Ishikawa (cell line): ENCODE measurements at regions not wholly inside any gene's neighbourhood (a gene's known extent, or its start where the extent isn't known, plus 50 kb on each side); places are given as distances from the start of the nearest gene placed in this dataset.

ENCODE experiments used
- CEBPB ChIP-seq: IDR thresholded peaks from 2 replicates; pipeline ENCODE4 v1.6.1; 2012
- CREB1 ChIP-seq: IDR thresholded peaks from 2 replicates; pipeline ENCODE4 v1.6.1; 2012; ENCODE audit warnings: low read depth
- EGR1 ChIP-seq: IDR thresholded peaks from 2 replicates; pipeline ENCODE4 v1.6.1; 2012
- EP300 ChIP-seq: IDR thresholded peaks from 2 replicates; pipeline ENCODE4 v1.6.1; 2012; ENCODE audit warnings: borderline replicate concordance
- FOXM1 ChIP-seq: IDR thresholded peaks from 2 replicates; pipeline ENCODE4 v1.6.1; 2012; ENCODE audit warnings: low read depth, borderline replicate concordance
- MAX ChIP-seq: IDR thresholded peaks from 2 replicates; pipeline ENCODE4 v1.6.1; 2012
- NFIC ChIP-seq: IDR thresholded peaks from 2 replicates; pipeline ENCODE4 v1.6.1; 2012
- RAD21 ChIP-seq: IDR thresholded peaks from 2 replicates; pipeline ENCODE4 v1.6.1; 2012; ENCODE audit warnings: low read depth
- REST ChIP-seq: IDR thresholded peaks from 2 replicates; pipeline ENCODE4 v1.6.1; 2012; ENCODE audit warnings: low read depth, mild to moderate bottlenecking
- TAF1 ChIP-seq: IDR thresholded peaks from 2 replicates; pipeline ENCODE4 v1.6.1; 2012; ENCODE audit warnings: low read depth, mild to moderate bottlenecking
- TCF12 ChIP-seq: IDR thresholded peaks from 2 replicates; pipeline ENCODE4 v1.6.1; 2012; ENCODE audit warnings: low read depth
- USF1 ChIP-seq: IDR thresholded peaks from 2 replicates; pipeline ENCODE4 v1.6.1; 2012
- YY1 ChIP-seq: IDR thresholded peaks from 2 replicates; pipeline ENCODE4 v1.6.1; 2012; ENCODE audit warnings: low read depth
- ZBTB7A ChIP-seq: IDR thresholded peaks from 2 replicates; pipeline ENCODE4 v1.6.1; 2012; ENCODE audit warnings: low read depth

GRCh38 chr4:118410138-118410537 is 57.3 kb upstream of the PRSS12 start:
- no peak for TF ChIP-seq TCF12
- TF ChIP-seq EGR1 = no peak
- TF ChIP-seq EP300 = no peak

- TF ChIP-seq CEBPB = no peak
- TF ChIP-seq TAF1 = no peak
- no peak for TF ChIP-seq MAX
- no peak for TF ChIP-seq CREB1
- no peak for TF ChIP-seq NFIC
- no peak for TF ChIP-seq RAD21
- no peak for TF ChIP-seq REST
- TF ChIP-seq YY1 = no peak
- TF ChIP-seq EGR1 = no peak
- TF ChIP-seq ZBTB7A = no peak
- no peak for TF ChIP-seq USF1
These were observed 64.5 kb upstream of the PRSS12 start for GRCh38 chr4:118417325-118417724.

- peak; percentile 68 for TF ChIP-seq RAD21
These were observed 71.3 kb upstream of the PRSS12 start for GRCh38 chr4:118424062-118424461.

- peak; percentile 21; the same call in 1 of the 2 replicates for TF ChIP-seq RAD21
These were observed 152.1 kb upstream of the PRSS12 start for GRCh38 chr4:118504927-118505326.

GRCh38 chr4:118539412-118540077 is 145.6 kb upstream of the METTL14 start:
- TF ChIP-seq RAD21 = peak; percentile 59

GRCh38 chr4:118557298-118557851 is 127.8 kb upstream of the METTL14 start:
- TF ChIP-seq CREB1 (no peak), YY1 (no peak), NFIC (peak; percentile 69), USF1 (0 out of 2 replicates have a peak, but pooled peaks have one; percentile 41)

- TF ChIP-seq EGR1 = no peak
- TF ChIP-seq FOXM1 = no peak
- no peak for TF ChIP-seq TCF12
- no peak for TF ChIP-seq REST
- TF ChIP-seq CEBPB = no peak
- TF ChIP-seq USF1 = peak; percentile 57; the same call in 1 of the 2 replicates
- no peak for TF ChIP-seq NFIC
- no peak for TF ChIP-seq YY1
- 0 out of 2 replicates have a peak, but pooled peaks have one; percentile 17 for TF ChIP-seq MAX
- TF ChIP-seq EP300 = no peak
- TF ChIP-seq TAF1 = no peak
These were observed 100.2 kb upstream of the METTL14 start for GRCh38 chr4:118585015-118585414.
